HEK293 (cell line): ENCODE measurements at regions not wholly inside any gene's neighbourhood (a gene's known extent, or its start where the extent isn't known, plus 50 kb on each side); places are given as distances from the start of the nearest gene placed in this dataset.

ENCODE experiments used
- KLF16 ChIP-seq: fragments of 450-650 bp; formaldehyde crosslinking; IDR thresholded peaks from 2 replicates; pipeline ENCODE4 v1.5.1; 2017; ENCODE audit warnings: missing biosample characterization, missing genetic modification characterization
- KLF8 ChIP-seq: fragments of 450-650 bp; formaldehyde crosslinking; IDR thresholded peaks from 2 replicates; pipeline ENCODE4 v1.5.1; 2016; ENCODE audit warnings: missing biosample characterization, missing genetic modification characterization
- MEIS1 ChIP-seq: sonication (generic); formaldehyde crosslinking; IDR thresholded peaks from 2 replicates; pipeline ENCODE4 v1.8.1; 2022; ENCODE audit warnings: missing genetic modification reagents, mild to moderate bottlenecking, borderline replicate concordance
- SETDB1 ChIP-seq: IDR thresholded peaks from one replicate; pipeline ENCODE4 v1.6.1; 2017; ENCODE audit warnings: mild to moderate bottlenecking, low read length, moderate library complexity, mixed read lengths; ENCODE audit not compliant: insufficient read length
- YY1 ChIP-seq: fragments of 450-650 bp; formaldehyde crosslinking; IDR thresholded peaks from 2 replicates; pipeline ENCODE4 v1.5.1; 2018; ENCODE audit warnings: missing biosample characterization, missing genetic modification characterization
- ZFP37 ChIP-seq: fragments of 450-650 bp; formaldehyde crosslinking; IDR thresholded peaks from 2 replicates; pipeline ENCODE4 v1.5.1; 2016; ENCODE audit warnings: missing biosample characterization, missing genetic modification characterization
- ZNF121 ChIP-seq: fragments of 450-650 bp; formaldehyde crosslinking; IDR thresholded peaks from 2 replicates; pipeline ENCODE4 v1.5.1; 2016; ENCODE audit warnings: missing biosample characterization, missing genetic modification characterization
- ZNF138 ChIP-seq: fragments of 450-650 bp; formaldehyde crosslinking; IDR thresholded peaks from 2 replicates; pipeline ENCODE4 v1.5.1; 2016; ENCODE audit warnings: missing biosample characterization, missing genetic modification characterization, borderline replicate concordance
- ZNF24 ChIP-seq: fragments of 450-650 bp; formaldehyde crosslinking; IDR thresholded peaks from 2 replicates; pipeline ENCODE4 v1.5.1; 2016; ENCODE audit warnings: missing biosample characterization, missing genetic modification characterization
- ZNF274 ChIP-seq, 2 experiments: fragments of 200-500 bp in 1 of 2; fragments of 450-650 bp in 1 of 2; sonication (Bioruptor generic) in 1 of 2; formaldehyde crosslinking in 1 of 2; IDR thresholded peaks; 2 replicates each; pipeline versions ENCODE4 v1.5.1 to v1.6.1; 2014 to 2016; ENCODE audit warnings: borderline replicate concordance in 1 of 2, inconsistent platforms in 1 of 2, low read length in 1 of 2, missing biosample characterization in 1 of 2, missing genetic modification characterization in 1 of 2
- ZNF311 ChIP-seq: fragments of 450-650 bp; formaldehyde crosslinking; IDR thresholded peaks from 2 replicates; pipeline ENCODE4 v1.5.1; 2017; ENCODE audit warnings: missing biosample characterization, missing genetic modification characterization, borderline replicate concordance
- ZNF549 ChIP-seq: fragments of 450-650 bp; IDR thresholded peaks from 2 replicates; pipeline ENCODE4 v1.5.1; 2018; ENCODE audit warnings: missing biosample characterization, missing genetic modification characterization, mild to moderate bottlenecking, inconsistent platforms, moderate library complexity
- TF ChIP-seq, protein P1 (sequence below): fragments of 450-650 bp; formaldehyde crosslinking; IDR thresholded peaks from 2 replicates; pipeline ENCODE4 v1.5.1; 2016; ENCODE audit warnings: missing biosample characterization, missing genetic modification characterization
- TF ChIP-seq, protein P2 (sequence below): fragments of 450-650 bp; formaldehyde crosslinking; IDR thresholded peaks from 2 replicates; pipeline ENCODE4 v1.5.1; 2016; ENCODE audit warnings: missing biosample characterization, missing genetic modification characterization

DNA sequence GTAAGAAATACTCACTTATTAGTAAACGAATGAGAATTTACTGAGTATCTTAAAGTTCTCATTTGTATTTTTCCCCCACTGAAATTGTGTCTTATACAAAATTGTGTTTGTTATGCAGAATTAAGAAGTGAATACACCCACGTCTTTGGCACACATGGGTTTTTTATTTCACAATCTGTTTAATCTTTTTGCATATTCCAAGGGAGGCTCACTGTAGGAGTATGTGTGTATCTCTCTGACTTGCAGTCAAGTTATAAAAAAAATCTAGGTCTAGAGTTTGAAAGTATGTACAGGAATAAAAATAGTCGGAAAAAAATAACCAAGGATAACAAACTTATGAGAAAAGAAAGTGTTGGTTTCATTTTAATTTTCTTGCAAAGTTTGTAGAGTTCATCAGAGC is 255.2 kb downstream of the PDCD6IP start:
- TF ChIP-seq ZNF311 (tag by site-specific recombination) (no peak), ZNF121 (no peak), ZNF549 (tag by site-specific recombination) (no peak), YY1 (tag by site-specific recombination) (no peak), MEIS1 (CRISPR knock-in tag) (no peak), KLF8 (no peak), ZNF274 (IDR thresholded peaks at IDR 0.05; ENCODE audit: low read length) (no peak), ZNF274 (tag by site-specific recombination; IDR thresholded peaks at IDR 0.05; ENCODE audit: borderline replicate concordance) (no peak), ZNF138 (tag by site-specific recombination) (no peak), ZFP37 (tag by site-specific recombination) (no peak), SETDB1 (no peak), ZNF24 (tag by site-specific recombination) (no peak), KLF16 (tag by site-specific recombination) (no peak)
- TF ChIP-seq, protein P1, sequence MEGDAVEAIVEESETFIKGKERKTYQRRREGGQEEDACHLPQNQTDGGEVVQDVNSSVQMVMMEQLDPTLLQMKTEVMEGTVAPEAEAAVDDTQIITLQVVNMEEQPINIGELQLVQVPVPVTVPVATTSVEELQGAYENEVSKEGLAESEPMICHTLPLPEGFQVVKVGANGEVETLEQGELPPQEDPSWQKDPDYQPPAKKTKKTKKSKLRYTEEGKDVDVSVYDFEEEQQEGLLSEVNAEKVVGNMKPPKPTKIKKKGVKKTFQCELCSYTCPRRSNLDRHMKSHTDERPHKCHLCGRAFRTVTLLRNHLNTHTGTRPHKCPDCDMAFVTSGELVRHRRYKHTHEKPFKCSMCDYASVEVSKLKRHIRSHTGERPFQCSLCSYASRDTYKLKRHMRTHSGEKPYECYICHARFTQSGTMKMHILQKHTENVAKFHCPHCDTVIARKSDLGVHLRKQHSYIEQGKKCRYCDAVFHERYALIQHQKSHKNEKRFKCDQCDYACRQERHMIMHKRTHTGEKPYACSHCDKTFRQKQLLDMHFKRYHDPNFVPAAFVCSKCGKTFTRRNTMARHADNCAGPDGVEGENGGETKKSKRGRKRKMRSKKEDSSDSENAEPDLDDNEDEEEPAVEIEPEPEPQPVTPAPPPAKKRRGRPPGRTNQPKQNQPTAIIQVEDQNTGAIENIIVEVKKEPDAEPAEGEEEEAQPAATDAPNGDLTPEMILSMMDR: no peak
- TF ChIP-seq, protein P2, sequence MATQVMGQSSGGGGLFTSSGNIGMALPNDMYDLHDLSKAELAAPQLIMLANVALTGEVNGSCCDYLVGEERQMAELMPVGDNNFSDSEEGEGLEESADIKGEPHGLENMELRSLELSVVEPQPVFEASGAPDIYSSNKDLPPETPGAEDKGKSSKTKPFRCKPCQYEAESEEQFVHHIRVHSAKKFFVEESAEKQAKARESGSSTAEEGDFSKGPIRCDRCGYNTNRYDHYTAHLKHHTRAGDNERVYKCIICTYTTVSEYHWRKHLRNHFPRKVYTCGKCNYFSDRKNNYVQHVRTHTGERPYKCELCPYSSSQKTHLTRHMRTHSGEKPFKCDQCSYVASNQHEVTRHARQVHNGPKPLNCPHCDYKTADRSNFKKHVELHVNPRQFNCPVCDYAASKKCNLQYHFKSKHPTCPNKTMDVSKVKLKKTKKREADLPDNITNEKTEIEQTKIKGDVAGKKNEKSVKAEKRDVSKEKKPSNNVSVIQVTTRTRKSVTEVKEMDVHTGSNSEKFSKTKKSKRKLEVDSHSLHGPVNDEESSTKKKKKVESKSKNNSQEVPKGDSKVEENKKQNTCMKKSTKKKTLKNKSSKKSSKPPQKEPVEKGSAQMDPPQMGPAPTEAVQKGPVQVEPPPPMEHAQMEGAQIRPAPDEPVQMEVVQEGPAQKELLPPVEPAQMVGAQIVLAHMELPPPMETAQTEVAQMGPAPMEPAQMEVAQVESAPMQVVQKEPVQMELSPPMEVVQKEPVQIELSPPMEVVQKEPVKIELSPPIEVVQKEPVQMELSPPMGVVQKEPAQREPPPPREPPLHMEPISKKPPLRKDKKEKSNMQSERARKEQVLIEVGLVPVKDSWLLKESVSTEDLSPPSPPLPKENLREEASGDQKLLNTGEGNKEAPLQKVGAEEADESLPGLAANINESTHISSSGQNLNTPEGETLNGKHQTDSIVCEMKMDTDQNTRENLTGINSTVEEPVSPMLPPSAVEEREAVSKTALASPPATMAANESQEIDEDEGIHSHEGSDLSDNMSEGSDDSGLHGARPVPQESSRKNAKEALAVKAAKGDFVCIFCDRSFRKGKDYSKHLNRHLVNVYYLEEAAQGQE (tag by site-specific recombination): no peak
